ENCODE measurements at regions not wholly inside any gene's neighbourhood (a gene's known extent, or its start where the extent isn't known, plus 50 kb on each side); places are given as distances from the start of the nearest gene placed in this dataset.

DNA sequence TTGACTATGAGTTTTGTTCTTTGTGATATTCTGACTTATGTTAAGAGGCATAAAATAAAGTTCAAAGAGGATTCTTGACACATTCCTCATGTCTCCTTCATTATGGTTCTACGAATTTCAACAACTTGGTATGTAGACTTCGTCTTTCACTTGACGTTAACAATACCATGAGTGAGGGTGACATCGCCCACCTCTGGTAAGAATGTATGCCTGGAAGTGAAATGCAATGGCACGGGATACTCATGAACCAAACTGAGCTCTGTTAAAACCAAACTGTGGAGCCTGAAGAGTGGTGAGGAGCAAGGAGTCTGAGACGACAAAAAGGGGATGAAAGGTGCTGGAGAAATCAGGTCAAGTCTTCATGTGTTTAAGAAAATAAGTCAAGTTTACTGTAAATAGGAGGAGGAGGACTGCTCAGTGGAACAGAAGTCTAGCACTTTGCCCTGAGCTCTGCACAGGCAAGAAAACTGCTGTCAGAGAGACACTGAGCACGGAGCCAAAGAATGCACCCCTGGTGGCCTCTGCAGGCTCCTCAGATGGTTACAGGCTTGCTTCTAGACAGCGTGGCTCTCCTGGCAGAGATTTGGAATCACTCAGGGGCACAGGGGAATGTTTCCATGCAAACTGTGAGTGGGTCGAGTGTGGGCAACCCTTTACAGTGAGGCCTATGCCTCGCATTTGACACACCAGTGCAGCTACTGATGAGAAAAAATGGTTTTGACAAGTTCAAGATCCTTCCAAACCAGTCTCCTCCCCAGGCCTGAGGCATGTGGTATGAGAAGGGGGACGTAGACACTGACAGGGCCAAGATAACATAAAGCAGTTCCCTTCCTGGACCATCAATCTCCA is 470.1 kb downstream of the IRX1 start:
- ChIA-PET CTCF (no interaction called here), POLR2A (no interaction called here)
- no peak overlapping the region for H3K4me2 ChIP-seq
- no peak overlapping the region for H3K27ac ChIP-seq
- H3K4me3 ChIP-seq, result no peak overlapping the region
- no peaks in the 10 kb centered on the region; the same call in 2 of the 3 replicates for H3K9me3 ChIP-seq
- WGBS (ENCODE audit: missing lambda C conversion rate), result 14% methylated on average over 11 of the region's 11 CpGs
- TF ChIP-seq BHLHE40 (IDR thresholded peaks at IDR 0.05; ENCODE audit: low read depth, low read length), result no peak
- TF ChIP-seq, protein P1, sequence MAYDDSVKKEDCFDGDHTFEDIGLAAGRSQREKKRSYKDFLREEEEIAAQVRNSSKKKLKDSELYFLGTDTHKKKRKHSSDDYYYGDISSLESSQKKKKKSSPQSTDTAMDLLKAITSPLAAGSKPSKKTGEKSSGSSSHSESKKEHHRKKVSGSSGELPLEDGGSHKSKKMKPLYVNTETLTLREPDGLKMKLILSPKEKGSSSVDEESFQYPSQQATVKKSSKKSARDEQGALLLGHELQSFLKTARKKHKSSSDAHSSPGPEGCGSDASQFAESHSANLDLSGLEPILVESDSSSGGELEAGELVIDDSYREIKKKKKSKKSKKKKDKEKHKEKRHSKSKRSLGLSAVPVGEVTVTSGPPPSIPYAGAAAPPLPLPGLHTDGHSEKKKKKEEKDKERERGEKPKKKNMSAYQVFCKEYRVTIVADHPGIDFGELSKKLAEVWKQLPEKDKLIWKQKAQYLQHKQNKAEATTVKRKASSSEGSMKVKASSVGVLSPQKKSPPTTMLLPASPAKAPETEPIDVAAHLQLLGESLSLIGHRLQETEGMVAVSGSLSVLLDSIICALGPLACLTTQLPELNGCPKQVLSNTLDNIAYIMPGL (CRISPR knock-in tag; IDR thresholded peaks at IDR 0.05; ENCODE audit: borderline replicate concordance), result no peak
- TF ChIP-seq MAFK (IDR thresholded peaks at IDR 0.05; ENCODE audit: partially characterized antibody), result no peak
- no peak for TF ChIP-seq ZFP36 (IDR thresholded peaks at IDR 0.05; ENCODE audit: borderline replicate concordance, partially characterized antibody)
- no peak for TF ChIP-seq CHD4 (IDR thresholded peaks at IDR 0.05; ENCODE audit: borderline replicate concordance)
- TF ChIP-seq, protein P2, sequence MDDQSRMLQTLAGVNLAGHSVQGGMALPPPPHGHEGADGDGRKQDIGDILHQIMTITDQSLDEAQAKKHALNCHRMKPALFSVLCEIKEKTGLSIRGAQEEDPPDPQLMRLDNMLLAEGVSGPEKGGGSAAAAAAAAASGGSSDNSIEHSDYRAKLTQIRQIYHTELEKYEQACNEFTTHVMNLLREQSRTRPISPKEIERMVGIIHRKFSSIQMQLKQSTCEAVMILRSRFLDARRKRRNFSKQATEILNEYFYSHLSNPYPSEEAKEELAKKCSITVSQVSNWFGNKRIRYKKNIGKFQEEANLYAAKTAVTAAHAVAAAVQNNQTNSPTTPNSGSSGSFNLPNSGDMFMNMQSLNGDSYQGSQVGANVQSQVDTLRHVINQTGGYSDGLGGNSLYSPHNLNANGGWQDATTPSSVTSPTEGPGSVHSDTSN (IDR thresholded peaks at IDR 0.05), result no peak
- no peak for TF ChIP-seq TFCP2L1 (CRISPR knock-in tag; IDR thresholded peaks at IDR 0.05)
- TF ChIP-seq, protein P3, sequence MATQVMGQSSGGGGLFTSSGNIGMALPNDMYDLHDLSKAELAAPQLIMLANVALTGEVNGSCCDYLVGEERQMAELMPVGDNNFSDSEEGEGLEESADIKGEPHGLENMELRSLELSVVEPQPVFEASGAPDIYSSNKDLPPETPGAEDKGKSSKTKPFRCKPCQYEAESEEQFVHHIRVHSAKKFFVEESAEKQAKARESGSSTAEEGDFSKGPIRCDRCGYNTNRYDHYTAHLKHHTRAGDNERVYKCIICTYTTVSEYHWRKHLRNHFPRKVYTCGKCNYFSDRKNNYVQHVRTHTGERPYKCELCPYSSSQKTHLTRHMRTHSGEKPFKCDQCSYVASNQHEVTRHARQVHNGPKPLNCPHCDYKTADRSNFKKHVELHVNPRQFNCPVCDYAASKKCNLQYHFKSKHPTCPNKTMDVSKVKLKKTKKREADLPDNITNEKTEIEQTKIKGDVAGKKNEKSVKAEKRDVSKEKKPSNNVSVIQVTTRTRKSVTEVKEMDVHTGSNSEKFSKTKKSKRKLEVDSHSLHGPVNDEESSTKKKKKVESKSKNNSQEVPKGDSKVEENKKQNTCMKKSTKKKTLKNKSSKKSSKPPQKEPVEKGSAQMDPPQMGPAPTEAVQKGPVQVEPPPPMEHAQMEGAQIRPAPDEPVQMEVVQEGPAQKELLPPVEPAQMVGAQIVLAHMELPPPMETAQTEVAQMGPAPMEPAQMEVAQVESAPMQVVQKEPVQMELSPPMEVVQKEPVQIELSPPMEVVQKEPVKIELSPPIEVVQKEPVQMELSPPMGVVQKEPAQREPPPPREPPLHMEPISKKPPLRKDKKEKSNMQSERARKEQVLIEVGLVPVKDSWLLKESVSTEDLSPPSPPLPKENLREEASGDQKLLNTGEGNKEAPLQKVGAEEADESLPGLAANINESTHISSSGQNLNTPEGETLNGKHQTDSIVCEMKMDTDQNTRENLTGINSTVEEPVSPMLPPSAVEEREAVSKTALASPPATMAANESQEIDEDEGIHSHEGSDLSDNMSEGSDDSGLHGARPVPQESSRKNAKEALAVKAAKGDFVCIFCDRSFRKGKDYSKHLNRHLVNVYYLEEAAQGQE (IDR thresholded peaks at IDR 0.05), result no peak
- no peak for TF ChIP-seq RFX5 (IDR thresholded peaks at IDR 0.05)
- TF ChIP-seq, protein P4, sequence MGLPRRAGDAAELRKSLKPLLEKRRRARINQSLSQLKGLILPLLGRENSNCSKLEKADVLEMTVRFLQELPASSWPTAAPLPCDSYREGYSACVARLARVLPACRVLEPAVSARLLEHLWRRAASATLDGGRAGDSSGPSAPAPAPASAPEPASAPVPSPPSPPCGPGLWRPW (IDR thresholded peaks at IDR 0.05), result no peak
- TF ChIP-seq POLR2AphosphoS2 (conservative IDR thresholded peaks at IDR 0.05; ENCODE audit: low read length), result no peak
- TF ChIP-seq, protein P5, sequence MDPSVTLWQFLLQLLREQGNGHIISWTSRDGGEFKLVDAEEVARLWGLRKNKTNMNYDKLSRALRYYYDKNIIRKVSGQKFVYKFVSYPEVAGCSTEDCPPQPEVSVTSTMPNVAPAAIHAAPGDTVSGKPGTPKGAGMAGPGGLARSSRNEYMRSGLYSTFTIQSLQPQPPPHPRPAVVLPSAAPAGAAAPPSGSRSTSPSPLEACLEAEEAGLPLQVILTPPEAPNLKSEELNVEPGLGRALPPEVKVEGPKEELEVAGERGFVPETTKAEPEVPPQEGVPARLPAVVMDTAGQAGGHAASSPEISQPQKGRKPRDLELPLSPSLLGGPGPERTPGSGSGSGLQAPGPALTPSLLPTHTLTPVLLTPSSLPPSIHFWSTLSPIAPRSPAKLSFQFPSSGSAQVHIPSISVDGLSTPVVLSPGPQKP (IDR thresholded peaks at IDR 0.05; ENCODE audit: low read depth, low read length), result no peak
- TF ChIP-seq NFE2L2 (conservative IDR thresholded peaks at IDR 0.05; ENCODE audit: low read length), result no peak
- TF ChIP-seq, protein P6, sequence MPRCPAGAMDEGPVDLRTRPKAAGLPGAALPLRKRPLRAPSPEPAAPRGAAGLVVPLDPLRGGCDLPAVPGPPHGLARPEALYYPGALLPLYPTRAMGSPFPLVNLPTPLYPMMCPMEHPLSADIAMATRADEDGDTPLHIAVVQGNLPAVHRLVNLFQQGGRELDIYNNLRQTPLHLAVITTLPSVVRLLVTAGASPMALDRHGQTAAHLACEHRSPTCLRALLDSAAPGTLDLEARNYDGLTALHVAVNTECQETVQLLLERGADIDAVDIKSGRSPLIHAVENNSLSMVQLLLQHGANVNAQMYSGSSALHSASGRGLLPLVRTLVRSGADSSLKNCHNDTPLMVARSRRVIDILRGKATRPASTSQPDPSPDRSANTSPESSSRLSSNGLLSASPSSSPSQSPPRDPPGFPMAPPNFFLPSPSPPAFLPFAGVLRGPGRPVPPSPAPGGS (IDR thresholded peaks at IDR 0.05), result no peak
- DNase-seq (ENCODE audit: low read depth in 1 of 2, low spot score in 1 of 2) (no peak), ATAC-seq (no peak), FAIRE-seq (no peak)
- H3K4me1 ChIP-seq, result no peaks in the 10 kb centered on the region

DNA sequence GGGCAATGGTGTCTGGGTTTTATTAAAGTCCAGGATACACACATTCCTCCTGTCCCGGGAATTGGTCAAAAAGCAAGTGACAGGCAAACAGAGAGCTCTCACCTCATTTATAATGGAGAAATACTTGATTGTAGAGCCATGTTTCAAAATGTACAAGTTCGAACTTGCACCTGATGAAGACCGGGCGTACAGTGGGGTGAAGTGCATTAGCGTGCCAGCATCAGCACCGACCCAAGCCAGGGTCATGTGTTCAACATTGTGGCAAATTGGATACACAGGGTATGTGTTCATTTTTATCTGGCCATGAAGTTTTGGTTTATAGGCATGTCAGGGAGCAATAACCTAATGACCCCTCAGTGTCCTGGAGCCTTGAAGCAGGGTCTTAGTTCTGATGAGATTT is 472.5 kb downstream of the IRX1 start:
- H3K4me2 ChIP-seq, result no peak overlapping the region
- H3K27ac ChIP-seq, result no peak overlapping the region
- no peak for TF ChIP-seq NR3C1 (IDR thresholded peaks at IDR 0.05)
- no peak for TF ChIP-seq FOXS1 (CRISPR knock-in tag; IDR thresholded peaks at IDR 0.05)
- TF ChIP-seq, protein P7, sequence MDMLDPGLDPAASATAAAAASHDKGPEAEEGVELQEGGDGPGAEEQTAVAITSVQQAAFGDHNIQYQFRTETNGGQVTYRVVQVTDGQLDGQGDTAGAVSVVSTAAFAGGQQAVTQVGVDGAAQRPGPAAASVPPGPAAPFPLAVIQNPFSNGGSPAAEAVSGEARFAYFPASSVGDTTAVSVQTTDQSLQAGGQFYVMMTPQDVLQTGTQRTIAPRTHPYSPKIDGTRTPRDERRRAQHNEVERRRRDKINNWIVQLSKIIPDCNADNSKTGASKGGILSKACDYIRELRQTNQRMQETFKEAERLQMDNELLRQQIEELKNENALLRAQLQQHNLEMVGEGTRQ (IDR thresholded peaks at IDR 0.05), result no peak
- no peak for TF ChIP-seq BHLHE40 (IDR thresholded peaks at IDR 0.05; ENCODE audit: low read depth, low read length)
- TF ChIP-seq, protein P8, sequence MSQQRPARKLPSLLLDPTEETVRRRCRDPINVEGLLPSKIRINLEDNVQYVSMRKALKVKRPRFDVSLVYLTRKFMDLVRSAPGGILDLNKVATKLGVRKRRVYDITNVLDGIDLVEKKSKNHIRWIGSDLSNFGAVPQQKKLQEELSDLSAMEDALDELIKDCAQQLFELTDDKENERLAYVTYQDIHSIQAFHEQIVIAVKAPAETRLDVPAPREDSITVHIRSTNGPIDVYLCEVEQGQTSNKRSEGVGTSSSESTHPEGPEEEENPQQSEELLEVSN (IDR thresholded peaks at IDR 0.05; ENCODE audit: borderline replicate concordance, low read depth), result no peak
- no peak for TF ChIP-seq FOSB (CRISPR knock-in tag; IDR thresholded peaks at IDR 0.05)
- TF ChIP-seq CHD4 (IDR thresholded peaks at IDR 0.05; ENCODE audit: borderline replicate concordance), result no peak
- no peak for TF ChIP-seq POLR2AphosphoS2 (conservative IDR thresholded peaks at IDR 0.05; ENCODE audit: low read length)
- no peak for TF ChIP-seq HOXB13 (CRISPR knock-in tag; IDR thresholded peaks at IDR 0.05; ENCODE audit: low read depth)
- no peak for TF ChIP-seq KDM5A (IDR thresholded peaks at IDR 0.05)
- no peak for TF ChIP-seq JUN (IDR thresholded peaks at IDR 0.05)
- no peak for TF ChIP-seq ZC3H11A (IDR thresholded peaks at IDR 0.05)
- TF ChIP-seq NPAS2 (CRISPR knock-in tag; IDR thresholded peaks at IDR 0.05; ENCODE audit: borderline replicate concordance), result no peak
- TF ChIP-seq KDM1A (IDR thresholded peaks at IDR 0.05; ENCODE audit: low read depth), result no peak
- no peak for TF ChIP-seq NFE2L2 (conservative IDR thresholded peaks at IDR 0.05; ENCODE audit: low read length)
- no peak for FAIRE-seq
- 37% methylated on average over 6 of the region's 6 CpGs for WGBS (ENCODE audit: missing lambda C conversion rate)
- no peaks in the 10 kb centered on the region; the same call in 1 of the 3 replicates for H3K9me3 ChIP-seq
- DNase-seq (ENCODE audit: low read depth in 1 of 2, low spot score in 1 of 2), result no peak
- no peak for ATAC-seq
- H3K4me3 ChIP-seq, result no peak overlapping the region
- CTCF ChIA-PET, result no interaction called here
- POLR2A ChIA-PET, result no interaction called here
- no peaks in the 10 kb centered on the region for H3K4me1 ChIP-seq
